GM19240 (cell line): ENCODE measurements at regions not wholly inside any gene's neighbourhood (a gene's known extent, or its start where the extent isn't known, plus 50 kb on each side); places are given as distances from the start of the nearest gene placed in this dataset.
"Not testable (repeated sequence)": the region's sequence is repeated elsewhere in the genome, so short reads cannot be mapped to it uniquely, and the experiment has no call there.

ENCODE experiments used
- DNase-seq: peaks from one replicate; pipeline ENCODE4 v3.0.0; 2011; ENCODE audit warnings: low spot score; ENCODE audit not compliant: insufficient read length

DNA sequence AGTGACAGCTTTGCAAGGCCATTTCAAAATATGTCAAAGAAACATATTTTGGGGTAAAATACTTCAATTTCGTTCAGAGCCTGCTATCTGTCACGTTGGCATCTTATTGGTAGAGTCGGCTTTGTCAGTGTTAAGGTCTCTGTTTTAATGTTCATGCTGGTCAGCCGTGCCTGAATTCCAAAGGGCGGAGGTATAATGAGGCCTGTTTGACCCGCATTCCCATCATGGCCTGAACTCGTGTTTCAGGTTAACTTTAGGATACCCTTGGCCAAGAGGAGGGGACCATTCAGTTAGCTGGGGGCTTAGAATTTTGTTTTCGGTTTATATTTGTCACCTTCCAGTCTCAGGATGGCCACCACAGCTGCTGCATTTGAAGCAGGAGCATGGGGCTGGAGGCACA is 236.4 kb downstream of the NFATC2 start:
- DNase-seq = no peak

DNA sequence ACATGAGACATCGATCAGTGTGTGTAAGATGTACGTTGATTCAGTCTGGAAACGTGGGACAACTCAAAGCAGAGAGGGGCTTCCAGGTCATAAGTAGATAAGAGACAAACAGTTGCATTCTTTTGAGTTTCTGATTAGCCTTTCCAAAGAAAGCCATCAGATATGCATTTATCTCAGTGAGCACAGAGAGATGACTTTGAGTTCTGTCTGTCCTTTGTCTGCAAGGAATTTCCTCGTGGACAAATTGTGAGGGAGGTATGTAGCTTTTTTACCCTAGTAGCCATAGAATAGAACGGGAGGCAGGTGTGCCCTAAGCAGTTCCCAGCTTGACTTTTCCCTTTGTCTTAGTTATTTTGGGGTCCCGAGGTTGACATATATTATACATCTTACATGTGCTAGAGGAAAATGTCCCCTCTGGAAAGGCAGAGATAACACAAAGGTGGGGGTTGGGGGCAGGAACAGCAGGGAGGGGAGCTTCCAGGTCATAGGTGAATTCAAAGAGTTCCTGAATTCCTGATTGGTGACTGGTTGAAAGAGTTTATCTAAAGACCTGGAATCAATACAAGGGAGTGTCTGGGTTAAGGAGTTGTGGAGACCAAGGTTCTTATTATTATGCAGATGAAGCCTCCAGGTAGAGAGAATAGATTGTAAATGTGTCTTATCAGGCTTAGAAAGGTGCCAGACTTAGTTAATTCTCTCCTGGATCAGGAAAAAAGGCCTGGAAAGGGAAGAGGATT is 237.0 kb downstream of the NFATC2 start:
- no peak for DNase-seq

DNA sequence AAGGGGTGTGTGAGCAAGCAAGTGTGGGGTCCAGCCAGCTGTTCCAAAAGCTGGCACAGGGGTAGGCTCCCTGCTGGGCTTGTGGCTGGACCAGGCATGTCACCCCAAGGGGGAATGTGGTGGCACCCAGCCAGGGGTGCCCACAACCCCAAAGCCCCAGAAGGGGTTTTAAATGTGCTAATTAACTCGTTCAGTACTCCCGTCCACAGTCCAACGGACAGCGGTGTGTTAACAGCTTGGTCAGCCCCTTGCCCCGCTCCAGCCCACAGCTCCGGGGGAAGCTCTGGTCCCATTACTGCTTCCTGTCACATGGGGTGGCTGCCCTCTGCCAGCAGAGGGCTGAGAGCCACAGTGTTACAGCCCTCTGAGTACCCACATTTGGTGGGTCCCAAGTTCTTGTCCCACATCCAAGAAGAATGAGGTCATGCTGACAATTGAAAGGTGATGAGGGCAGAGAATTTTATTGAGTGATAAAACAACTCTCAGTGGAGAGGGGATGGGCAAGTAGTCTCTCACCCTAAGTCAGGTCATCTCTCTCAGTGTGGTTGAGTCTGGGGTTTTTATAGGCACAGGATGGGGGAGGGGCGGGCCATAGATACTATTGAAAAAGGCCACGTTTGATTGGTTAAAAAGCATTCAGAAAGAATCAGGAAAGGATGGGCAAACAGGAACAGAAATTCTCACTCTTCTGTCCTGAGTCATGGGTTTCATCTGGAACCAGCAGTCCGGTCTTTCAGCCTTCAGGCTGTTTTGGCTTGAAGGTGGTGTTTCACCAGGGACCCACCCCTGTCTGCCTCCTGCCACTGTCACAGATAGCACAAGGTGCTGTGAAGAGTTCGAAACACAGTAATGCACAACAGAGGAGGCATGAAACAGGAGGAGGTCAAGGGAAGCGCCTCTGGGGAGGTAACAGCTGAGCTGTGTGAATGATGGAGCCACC is 238.5 kb downstream of the NFATC2 start:
- DNase-seq = no peak

DNA sequence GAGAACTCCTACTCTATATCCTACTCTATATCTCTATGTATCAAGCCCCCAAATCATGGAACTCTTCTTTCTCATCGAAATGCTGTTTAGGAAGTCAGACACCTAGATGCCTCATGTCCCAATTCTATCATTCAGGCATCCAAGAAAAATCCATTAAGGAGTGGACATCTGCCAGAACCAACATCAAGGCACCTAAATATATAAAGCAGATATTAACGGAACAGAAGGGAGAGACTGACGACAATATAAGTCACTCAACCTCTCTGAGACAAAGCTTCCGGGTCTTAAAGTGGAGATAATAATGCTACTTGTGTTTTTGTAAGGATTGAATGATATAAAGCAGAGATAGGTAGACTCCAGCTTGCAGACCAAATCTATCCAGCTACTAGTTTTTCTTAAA is 241.5 kb downstream of the NFATC2 start:
- no peak for DNase-seq

DNA sequence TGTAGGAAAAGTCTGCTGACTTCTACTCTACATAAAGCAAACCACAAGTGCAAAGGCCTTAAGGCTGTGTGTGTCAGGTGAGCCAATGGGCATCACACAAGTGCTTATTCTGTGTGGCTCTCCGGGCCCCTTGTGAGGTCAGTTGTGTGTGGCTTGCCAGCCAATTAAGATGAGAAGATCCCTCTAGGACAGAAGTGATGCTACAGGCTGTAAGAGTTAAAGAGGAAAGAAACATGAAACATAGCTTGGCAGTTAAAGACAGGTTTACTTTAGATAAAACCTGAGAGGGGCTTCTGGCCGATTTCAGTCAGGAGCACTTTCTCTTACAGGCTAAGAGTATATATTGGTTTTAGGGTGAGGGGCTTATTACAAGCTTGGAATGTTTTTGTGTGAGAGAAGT is 242.4 kb downstream of the NFATC2 start:
- DNase-seq = no peak

DNA sequence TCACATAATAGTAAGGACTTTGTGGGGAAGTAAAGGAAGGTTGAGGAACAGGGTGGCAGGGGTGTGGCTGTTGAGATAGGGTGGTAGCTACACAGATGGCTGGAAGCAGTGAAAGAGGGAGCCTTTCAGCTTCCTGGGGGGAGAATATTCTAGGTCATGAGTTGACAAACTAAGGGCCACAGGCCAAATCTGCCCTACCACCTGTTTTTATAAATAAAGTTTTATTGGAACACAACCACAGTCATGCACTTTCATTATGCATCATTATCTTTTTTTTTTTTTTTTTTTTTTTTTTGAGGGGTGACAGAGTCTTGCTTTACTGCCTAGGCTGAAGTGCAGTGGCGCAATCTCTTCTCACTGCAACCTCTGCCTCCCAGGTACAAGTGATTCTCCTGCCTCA is 243.1 kb downstream of the NFATC2 start:
- DNase-seq = no peak

DNA sequence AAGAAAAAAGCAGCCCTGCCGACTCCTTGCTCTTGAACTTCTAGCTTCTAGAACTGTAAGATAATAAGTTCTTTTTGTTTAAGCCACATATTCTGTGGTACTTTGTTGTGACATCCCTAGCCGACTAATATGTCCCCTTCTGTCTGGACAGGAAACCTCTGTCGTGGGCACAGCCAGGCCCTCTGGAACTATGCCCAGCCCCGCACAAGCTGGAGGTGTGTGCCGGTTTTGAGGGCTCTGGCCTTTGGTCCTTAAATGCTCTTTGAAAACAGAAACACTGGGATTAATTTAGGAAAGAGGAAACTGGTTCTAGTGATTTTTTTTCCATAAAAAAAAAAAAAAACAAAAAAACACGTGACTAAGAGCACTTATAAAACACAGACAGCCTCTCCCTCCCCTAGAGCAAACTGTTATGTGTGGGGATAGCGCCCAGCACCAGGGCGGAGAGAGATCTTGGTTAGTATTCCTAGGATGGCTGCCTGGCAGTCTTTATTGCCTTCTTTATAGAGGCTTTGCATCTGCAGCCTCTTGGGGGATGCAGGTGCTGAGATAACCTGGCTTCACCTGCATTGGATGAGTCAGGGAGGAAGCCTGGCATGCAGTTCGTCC is 244.3 kb downstream of the NFATC2 start:
- DNase-seq = no peak

DNA sequence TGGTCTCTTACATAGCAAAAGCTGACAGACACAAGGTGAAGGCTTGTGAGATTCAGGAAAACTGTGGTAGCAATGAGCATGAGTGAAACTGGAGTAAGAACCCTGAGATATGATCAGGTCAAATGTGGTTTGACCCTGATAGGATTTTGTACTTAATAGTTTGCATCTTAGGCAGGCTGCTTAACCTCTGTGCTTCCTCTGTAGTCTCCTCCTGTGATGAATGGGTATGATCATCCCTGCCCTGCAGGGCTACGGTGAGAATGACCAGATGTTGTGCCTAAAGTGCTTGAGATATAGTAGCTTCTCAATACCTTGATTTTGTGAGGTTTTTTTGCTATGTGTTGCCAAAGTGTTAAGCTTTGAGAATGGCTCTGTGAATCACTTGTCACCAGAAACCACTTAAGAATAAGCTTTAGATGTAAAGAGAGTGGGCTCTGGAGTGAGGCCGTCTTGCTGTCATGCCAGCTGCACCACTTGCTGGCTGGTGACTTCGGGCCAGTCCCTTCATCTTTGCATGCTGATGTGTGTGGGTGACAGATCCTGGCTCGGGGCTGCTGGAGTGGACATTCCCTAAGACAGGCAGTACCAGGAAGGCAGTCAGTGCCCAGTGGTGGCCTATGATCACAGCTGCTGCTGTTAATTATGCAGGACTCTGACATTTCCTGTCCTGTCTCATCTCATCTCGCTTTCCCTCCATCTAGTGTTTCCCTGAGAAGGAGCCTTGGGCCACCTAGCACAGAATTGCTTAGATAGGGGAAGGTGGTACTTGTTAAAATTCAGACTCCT is 254.7 kb downstream of the NFATC2 start:
- DNase-seq = no peak

DNA sequence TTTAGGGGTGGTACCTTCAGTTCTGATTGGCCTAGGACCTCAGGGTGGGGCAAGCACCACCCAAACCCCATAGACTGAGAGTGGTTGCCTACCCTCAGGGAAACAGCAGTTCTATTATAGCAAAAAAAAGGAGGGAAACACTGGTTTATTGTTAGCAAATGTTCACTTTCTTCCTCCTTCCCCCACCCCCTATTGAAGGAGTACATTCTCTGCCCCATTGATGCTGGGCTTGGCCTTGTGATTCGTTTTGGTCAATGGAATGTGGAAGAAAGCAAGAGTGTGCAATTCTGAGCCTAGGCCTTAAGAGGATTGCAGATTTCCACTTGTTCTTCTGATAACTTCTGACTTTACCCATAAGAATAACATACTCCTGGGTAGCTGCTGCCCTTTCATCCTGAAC is 255.8 kb downstream of the NFATC2 start:
- DNase-seq = no peak

DNA sequence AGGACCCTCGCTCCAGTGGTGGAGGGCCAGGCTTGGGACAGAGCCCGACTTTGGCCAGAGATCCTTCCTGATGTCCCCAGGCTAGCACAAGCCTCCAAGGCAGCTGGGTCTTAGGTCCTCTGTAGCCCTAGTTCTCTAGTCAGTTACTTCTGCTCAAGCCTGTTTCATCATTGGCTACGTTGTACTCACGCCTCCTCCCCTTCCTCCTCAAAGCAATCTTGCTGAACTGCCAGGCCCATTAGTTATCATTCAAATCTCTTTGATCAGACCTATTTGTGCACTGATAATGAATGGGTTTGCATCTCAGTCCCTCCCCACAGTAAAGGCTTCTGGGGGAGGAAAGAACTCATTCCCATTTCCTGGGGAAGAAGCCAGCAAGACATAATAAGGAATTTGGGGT is 256.8 kb downstream of the NFATC2 start:
- DNase-seq = no peak

DNA sequence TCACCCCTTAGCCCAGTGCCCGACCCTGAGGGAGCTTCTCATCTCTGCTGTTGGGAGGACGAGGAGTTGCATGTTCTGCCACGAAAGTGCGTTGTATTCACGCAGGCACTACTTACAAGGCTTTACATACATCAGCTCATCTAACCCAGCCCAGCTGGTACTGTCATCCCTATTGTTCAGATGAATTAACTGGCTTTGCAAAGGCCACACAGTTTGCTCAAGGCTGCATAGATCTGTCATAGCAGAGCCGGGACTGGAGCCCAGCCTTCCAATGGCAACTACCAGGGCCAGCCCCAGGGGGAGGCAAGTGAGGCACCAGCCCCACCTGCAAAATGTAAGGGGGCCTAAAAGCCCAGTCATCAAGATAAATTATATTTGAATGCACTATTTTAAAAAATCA is 257.6 kb downstream of the NFATC2 start:
- no peak for DNase-seq

DNA sequence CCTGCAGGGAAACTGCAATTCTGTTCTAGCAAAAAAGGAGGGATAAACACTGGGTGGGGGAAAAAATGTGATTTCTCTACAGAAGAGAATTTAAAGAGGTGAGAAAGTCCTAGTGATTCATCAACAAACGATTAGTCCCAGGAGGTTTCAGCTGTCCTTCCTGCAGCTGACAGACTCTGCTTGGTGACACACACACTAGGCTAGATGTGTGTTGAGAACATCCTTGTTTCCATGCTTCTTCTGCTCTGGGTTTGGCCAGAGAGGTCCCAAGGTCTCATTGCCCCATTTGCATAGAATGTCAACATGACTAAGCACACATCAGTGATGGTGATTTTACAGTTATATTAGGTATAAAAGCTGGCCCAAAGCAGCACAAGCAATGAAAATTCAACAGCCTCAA is 258.3 kb downstream of the NFATC2 start:
- DNase-seq = no peak

DNA sequence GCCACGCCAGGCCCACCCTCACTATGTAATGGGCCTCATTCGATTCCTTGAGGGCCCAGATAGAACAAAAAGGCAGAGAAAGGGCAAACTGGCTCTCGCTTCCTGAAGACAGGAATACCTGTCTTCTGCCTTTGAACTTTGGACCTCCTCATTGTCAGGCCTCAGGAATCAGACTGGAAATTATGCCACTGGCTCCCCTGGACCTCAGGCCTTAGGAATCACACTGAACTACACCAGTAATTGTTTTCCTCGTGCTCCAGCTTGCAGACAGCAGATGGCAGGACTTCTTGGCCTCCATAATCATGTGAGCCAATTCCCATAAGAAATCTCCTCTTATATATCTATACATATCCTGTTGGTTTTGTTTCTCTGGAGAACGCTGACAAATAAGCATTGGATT is 258.6 kb upstream of the KCNG1 start:
- DNase-seq = no peak

DNA sequence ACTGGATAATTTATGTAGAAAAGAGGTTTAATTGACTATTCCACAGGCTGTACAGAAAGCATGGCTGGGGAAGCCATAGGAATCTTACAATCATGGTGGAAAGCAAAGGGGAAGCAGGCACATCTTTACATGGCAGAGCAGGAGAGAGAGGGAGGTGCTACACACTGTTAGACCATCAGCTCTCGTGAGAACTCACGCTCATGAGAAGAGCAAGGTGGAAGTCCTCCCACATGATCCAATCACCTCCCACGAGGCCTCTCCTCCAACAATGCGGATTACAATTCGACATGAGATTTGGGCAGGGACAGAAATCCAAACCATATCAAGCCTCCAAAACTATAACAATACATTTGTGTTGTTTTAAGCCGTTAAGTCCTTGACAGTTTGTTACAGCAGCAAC is 257.1 kb upstream of the KCNG1 start:
- no peak for DNase-seq

DNA sequence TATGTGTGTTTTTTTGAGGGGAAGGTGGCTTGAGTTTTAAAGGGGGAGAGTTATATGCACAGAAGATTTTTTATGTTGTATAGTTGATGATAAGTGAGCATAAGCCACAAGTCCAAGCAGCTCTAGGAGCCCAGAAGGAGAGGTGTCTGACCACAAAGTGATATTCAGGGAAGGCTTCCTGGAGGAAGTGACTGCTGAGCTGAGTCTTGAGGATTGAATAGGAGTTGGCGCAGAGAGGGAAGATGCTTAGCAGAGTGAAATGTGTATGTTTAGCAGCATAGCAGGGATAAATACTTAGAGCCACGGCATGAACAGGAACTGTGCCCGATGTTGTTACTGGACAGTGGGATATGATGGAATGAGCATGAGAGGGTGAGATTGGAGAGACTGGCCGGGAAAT is 255.1 kb upstream of the KCNG1 start:
- DNase-seq = no peak

DNA sequence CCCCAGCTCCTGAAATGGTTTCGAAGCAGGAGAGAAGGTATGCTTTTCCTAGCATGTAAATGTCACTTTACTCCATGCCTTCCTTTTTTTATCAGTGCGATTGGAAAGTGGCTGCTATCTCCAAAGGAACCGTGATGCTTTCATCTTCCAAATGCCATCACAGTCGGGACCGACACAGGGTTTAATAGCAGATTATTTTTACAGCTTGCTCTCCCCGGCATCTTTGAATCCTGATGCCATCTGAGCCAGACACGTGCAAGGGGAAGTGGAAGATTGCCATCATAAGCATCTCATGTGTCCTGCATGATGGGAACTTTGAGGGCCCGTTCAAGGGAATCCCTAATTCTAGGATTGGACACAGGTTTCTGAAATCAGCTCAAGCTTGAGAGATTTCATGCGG is 253.4 kb upstream of the KCNG1 start:
- no peak for DNase-seq

DNA sequence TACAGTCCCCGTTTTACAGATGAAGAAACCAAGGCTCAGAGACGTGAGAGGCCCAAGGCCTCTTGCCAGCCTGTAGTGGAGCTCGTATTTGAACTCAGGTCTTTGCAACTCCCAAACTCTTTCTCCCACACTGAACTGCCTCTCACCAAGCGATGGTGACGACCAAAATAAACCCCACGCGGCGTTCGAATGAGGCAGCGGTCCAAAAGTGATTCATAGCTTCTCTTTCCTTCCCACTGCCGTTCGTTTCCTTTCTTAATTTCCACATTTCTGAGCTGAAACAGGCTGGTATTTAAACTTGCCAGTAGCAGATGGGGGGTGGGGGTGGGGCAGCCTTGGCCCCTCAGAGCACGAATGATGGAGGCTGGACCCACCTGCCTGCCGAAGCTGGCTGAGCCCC is 252.9 kb upstream of the KCNG1 start:
- DNase-seq = no peak

DNA sequence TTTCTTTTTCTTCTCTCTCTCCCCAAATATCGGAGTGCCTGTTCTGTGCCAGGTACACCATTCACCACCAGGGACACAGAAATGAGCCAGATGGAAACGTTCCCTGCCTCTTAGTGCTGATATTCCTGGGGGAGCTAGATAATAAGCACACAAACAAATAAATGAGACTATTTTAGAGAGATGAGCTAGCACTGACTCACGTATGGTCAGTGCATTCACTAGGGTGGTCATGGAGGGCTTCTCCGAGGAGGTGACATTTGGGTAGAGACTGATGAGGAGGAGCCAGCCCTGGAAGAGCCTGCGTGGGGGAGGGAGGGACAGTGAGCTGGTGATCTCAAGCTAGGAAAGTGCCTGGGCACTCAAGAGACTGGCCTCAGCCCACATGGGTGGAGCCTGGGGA is 252.3 kb upstream of the KCNG1 start:
- no peak for DNase-seq

DNA sequence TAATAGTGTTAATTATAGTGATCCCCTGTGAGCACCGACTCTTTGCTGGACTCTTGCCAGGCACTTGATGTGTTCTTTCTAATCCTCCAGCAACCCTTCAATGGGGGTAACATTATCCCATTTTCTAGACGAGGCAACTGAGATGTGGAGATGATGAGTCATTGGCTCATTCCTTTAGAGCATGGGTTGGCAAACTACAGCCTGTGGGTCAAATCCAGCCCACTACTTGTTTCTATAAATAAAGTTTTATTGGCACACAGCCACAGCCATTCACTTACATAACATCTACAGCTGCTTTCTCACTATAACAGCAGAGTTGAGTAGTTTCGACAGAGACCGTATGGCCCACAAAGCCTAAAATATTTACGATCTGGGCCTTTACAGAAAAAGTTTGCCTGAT is 249.5 kb upstream of the KCNG1 start:
- no peak for DNase-seq

DNA sequence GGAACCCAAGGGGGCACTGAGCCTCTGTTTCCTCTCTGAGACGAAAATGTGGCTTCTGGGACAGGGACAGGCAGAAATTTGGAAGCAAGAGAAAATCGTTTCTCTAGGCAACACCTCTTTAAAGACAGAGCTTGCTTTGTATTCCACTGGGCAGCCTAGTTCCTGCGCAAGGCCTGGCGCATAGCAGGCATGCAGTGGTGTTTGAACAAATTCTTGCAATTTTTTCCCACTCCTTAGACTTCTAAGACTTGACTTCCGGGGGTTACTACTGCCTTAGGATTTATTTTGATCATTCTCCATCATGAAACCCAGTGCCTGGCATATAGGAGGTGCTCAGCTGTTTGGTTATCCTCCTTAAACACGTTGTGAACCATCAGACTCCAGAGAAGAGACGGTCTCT is 249.0 kb upstream of the KCNG1 start:
- no peak for DNase-seq

DNA sequence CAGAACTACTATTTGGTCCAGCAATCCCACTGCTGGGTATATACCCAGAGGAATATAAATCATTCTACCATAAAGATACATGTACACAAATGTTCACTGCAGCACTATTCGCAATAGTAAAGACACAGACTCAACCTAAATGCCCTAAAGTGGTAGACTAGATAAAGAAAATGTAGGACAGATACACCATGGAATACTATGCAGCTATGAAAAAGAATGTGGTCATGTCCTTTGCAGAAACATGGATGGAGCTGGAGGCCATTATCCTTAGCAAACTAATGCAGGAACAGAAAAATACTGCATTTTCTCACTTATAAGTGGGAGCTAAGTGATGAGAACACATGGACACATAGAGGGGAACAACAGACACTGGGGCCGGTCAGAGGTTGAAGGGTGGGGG is 248.4 kb upstream of the KCNG1 start:
- not testable (repeated sequence) for DNase-seq

DNA sequence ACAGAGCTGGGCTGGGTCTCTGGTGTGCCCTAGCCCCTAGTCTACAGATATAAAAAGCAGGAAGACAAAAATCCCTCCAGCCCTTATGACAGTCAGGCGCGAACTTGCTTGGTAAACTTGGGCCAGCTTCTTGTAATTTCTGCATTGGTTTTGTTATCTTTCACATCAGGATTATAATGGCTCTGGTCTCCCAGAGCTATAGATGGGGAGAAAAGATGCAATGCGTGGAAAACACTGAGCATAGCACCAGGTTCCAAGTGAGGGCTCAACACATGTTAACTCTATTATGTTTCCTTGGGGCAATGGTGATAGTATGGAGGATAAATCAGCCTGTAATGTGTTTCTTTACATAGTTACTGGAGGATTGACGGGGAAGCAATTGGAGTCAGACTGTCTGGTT is 246.8 kb upstream of the KCNG1 start:
- no peak for DNase-seq
